SK-N-SH (cell line): ENCODE measurements at regions not wholly inside any gene's neighbourhood (a gene's known extent, or its start where the extent isn't known, plus 50 kb on each side); places are given as distances from the start of the nearest gene placed in this dataset.

ENCODE experiments used
- ELF1 ChIP-seq: IDR thresholded peaks from 2 replicates; pipeline ENCODE4 v1.4.0; 2012
- EZH2phosphoT487 ChIP-seq: fragments of 200-600 bp; sonication (generic); IDR thresholded peaks from 2 replicates; pipeline ENCODE4 v1.6.1; 2017; ENCODE audit warnings: low read depth, mixed run types, mild to moderate bottlenecking, antibody characterized with exemption, moderate library complexity, borderline replicate concordance
- FOXJ3 ChIP-seq: sonication (generic); formaldehyde crosslinking; IDR thresholded peaks from 2 replicates; pipeline ENCODE4 v1.5.1; 2020; ENCODE audit warnings: mild to moderate bottlenecking, missing genetic modification reagents
- NRF1 ChIP-seq: IDR thresholded peaks from 2 replicates; pipeline ENCODE4 v1.6.1; 2012; ENCODE audit warnings: low read depth, mild to moderate bottlenecking, low read length
- POLR2AphosphoS5 ChIP-seq: IDR thresholded peaks from 2 replicates; pipeline ENCODE4 v1.6.1; 2012; ENCODE audit warnings: low read depth, low read length
- RCOR1 ChIP-seq: fragments of 150-350 bp; IDR thresholded peaks from 2 replicates; pipeline ENCODE4 v1.6.1; 2017; ENCODE audit warnings: antibody characterized with exemption, low read length
- RFX5 ChIP-seq: IDR thresholded peaks from 2 replicates; pipeline ENCODE4 v1.6.1; 2012; ENCODE audit warnings: mild to moderate bottlenecking, improper control_type of control experiment, low read length
- RXRA ChIP-seq: IDR thresholded peaks from 2 replicates; pipeline ENCODE4 v1.4.0; 2012; ENCODE audit warnings: low read depth, mild to moderate bottlenecking, borderline replicate concordance
- SMC3 ChIP-seq: IDR thresholded peaks from 2 replicates; pipeline ENCODE4 v1.6.1; 2012; ENCODE audit warnings: low read depth, low read length, improper control_type of control experiment
- TCF12 ChIP-seq: IDR thresholded peaks from 2 replicates; pipeline ENCODE4 v1.4.0; 2012
- TF ChIP-seq, protein P1 (sequence below): IDR thresholded peaks from 2 replicates; pipeline ENCODE4 v1.4.0; 2012; ENCODE audit warnings: low read depth, borderline replicate concordance
- TF ChIP-seq, protein P2 (sequence below): fragments of 200-600 bp; sonication (generic); IDR thresholded peaks from 2 replicates; pipeline ENCODE4 v1.6.1; 2017; ENCODE audit warnings: antibody characterized with exemption, mild to moderate bottlenecking, moderate library complexity
- TF ChIP-seq, protein P3 (sequence below): fragments of 150-350 bp; IDR thresholded peaks from 2 replicates; pipeline ENCODE4 v1.6.1; 2017; ENCODE audit warnings: antibody characterized with exemption, low read length, low read depth, borderline replicate concordance
- TF ChIP-seq, protein P4 (sequence below): IDR thresholded peaks from 2 replicates; pipeline ENCODE4 v1.4.0; 2012; ENCODE audit warnings: low read depth, borderline replicate concordance

DNA sequence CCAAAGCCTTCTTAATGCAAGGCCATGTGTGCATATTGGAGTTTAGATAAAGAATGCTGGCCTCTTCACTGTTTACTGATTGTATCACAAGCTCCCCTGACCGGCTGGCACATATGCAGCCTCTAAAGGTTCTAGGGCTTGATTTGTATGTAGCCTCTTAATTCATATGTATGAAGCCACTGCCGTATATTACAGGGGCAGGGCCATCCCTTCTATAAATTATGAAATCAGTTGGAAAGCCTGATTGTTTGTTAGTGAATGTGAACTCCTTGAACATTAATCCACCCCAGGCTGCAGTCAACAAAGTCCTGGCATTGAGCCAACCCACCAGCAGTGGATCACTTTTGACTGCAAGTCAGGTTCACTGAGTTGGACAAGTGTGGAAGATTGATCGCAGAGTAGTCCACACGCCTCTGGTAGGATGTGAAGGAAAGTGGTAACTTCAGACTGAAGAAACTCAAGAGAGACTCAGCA lies 61.6 kb upstream of the PARD3B start:
- TF ChIP-seq, protein P1, sequence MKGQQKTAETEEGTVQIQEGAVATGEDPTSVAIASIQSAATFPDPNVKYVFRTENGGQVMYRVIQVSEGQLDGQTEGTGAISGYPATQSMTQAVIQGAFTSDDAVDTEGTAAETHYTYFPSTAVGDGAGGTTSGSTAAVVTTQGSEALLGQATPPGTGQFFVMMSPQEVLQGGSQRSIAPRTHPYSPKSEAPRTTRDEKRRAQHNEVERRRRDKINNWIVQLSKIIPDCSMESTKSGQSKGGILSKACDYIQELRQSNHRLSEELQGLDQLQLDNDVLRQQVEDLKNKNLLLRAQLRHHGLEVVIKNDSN, result no peak
- TF ChIP-seq POLR2AphosphoS5, result no peak
- no peak for TF ChIP-seq NRF1
- TF ChIP-seq, protein P2, sequence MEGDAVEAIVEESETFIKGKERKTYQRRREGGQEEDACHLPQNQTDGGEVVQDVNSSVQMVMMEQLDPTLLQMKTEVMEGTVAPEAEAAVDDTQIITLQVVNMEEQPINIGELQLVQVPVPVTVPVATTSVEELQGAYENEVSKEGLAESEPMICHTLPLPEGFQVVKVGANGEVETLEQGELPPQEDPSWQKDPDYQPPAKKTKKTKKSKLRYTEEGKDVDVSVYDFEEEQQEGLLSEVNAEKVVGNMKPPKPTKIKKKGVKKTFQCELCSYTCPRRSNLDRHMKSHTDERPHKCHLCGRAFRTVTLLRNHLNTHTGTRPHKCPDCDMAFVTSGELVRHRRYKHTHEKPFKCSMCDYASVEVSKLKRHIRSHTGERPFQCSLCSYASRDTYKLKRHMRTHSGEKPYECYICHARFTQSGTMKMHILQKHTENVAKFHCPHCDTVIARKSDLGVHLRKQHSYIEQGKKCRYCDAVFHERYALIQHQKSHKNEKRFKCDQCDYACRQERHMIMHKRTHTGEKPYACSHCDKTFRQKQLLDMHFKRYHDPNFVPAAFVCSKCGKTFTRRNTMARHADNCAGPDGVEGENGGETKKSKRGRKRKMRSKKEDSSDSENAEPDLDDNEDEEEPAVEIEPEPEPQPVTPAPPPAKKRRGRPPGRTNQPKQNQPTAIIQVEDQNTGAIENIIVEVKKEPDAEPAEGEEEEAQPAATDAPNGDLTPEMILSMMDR, result no peak
- peak; percentile 54; the same call in 1 of the 2 replicates for TF ChIP-seq FOXJ3
- TF ChIP-seq ELF1, result no peak
- no peak for TF ChIP-seq RXRA
- TF ChIP-seq TCF12, result no peak
- TF ChIP-seq RFX5, result no peak
- TF ChIP-seq EZH2phosphoT487, result no peak
- TF ChIP-seq, protein P3, sequence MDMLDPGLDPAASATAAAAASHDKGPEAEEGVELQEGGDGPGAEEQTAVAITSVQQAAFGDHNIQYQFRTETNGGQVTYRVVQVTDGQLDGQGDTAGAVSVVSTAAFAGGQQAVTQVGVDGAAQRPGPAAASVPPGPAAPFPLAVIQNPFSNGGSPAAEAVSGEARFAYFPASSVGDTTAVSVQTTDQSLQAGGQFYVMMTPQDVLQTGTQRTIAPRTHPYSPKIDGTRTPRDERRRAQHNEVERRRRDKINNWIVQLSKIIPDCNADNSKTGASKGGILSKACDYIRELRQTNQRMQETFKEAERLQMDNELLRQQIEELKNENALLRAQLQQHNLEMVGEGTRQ, result no peak
- TF ChIP-seq SMC3, result no peak
- peak; percentile 32; the same call in 1 of the 2 replicates for TF ChIP-seq RCOR1
- TF ChIP-seq, protein P4, sequence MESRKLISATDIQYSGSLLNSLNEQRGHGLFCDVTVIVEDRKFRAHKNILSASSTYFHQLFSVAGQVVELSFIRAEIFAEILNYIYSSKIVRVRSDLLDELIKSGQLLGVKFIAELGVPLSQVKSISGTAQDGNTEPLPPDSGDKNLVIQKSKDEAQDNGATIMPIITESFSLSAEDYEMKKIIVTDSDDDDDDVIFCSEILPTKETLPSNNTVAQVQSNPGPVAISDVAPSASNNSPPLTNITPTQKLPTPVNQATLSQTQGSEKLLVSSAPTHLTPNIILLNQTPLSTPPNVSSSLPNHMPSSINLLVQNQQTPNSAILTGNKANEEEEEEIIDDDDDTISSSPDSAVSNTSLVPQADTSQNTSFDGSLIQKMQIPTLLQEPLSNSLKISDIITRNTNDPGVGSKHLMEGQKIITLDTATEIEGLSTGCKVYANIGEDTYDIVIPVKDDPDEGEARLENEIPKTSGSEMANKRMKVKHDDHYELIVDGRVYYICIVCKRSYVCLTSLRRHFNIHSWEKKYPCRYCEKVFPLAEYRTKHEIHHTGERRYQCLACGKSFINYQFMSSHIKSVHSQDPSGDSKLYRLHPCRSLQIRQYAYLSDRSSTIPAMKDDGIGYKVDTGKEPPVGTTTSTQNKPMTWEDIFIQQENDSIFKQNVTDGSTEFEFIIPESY, result no peak
